T-helper 17 cell (primary cell): ENCODE measurements at regions not wholly inside any gene's neighbourhood (a gene's known extent, or its start where the extent isn't known, plus 50 kb on each side); places are given as distances from the start of the nearest gene placed in this dataset.

ENCODE experiments used
- ATAC-seq: fragments of 150-1000 bp; cut with Tn5 transposase; 2 replicates; pipeline ENCODE4 v1.10.0; 2021; ENCODE audit warnings: mild to moderate bottlenecking, moderate library complexity
- DNase-seq, 3 donors: peaks; one replicate each; pipeline versions ENCODE4 v3.0.0 to v3.0.0-alpha.2; 2020 to 2021
- H3K9me3 ChIP-seq: one replicate; pipeline ENCODE4 v1.7.0; 2013; ENCODE audit warnings: low read length, mild to moderate bottlenecking; ENCODE audit not compliant: control insufficient read depth, poor library complexity, severe bottlenecking
- H3K27ac Mint-ChIP-seq: one replicate; pipeline ENCODE4 v1.8.0; 2022; ENCODE audit warnings: mild to moderate bottlenecking, moderate library complexity, mixed read lengths
- H3K27me3 Mint-ChIP-seq: one replicate; pipeline ENCODE4 v1.8.0; 2022; ENCODE audit warnings: mixed read lengths
- H3K36me3 Mint-ChIP-seq: one replicate; pipeline ENCODE4 v1.8.0; 2022; ENCODE audit warnings: low read depth, mixed read lengths
- H3K4me1 Mint-ChIP-seq: one replicate; pipeline ENCODE4 v1.8.0; 2022; ENCODE audit warnings: mild to moderate bottlenecking, mixed read lengths
- H3K4me3 Mint-ChIP-seq: one replicate; pipeline ENCODE4 v1.8.0; 2022; ENCODE audit warnings: mild to moderate bottlenecking, moderate library complexity, mixed read lengths

DNA sequence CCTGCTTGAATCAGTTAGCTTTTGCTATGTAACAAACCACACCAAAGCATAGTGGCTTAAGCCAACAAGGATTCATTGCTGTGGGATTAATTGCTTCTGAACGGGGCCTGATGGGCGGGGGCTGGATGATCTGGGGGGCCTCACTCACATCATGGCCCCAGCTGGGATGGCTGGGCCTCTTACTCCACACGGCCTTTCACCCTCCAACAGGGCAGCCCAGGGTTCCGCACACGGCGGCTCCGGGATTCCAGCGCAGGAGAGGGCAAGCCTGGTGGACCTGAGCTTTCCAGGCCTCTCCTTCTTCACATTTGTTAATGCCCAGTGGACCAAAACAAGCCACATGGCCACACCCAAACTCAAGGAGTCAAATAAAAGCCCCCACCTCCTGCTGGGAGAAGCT is 86.3 kb upstream of the PHLPP1 start:
- Mint-ChIP-seq H3K27me3 (peaks cover 31% of the 10 kb centered on the region), H3K27ac (no peak overlapping the region), H3K36me3 (no peaks in the 10 kb centered on the region), H3K4me3 (no peak overlapping the region), H3K4me1 (no peaks in the 10 kb centered on the region)
- DNase-seq = no peak
- no peaks in the 10 kb centered on the region for H3K9me3 ChIP-seq
- no peak for ATAC-seq

DNA sequence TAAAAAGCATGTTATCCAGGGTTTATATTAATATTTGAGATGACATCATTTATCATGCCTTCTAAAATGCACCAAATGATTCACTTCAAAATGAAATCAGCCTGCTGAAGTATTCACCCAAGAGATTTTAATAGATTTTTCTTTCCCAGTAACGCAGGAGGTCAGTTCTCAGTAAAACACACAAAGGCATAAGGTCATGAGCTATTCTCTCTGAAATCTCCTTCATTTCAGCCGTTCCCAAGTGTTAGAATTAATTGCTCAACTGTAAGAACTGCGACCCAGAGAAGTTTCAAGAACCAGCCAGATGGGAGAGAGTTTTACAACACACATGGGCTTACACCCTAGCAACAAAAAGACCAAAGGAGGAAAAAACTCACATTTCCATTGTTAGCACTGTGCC is 84.2 kb upstream of the PHLPP1 start:
- H3K4me3 Mint-ChIP-seq = no peak overlapping the region
- H3K27ac Mint-ChIP-seq = no peak overlapping the region
- no peaks in the 10 kb centered on the region for H3K4me1 Mint-ChIP-seq

DNA sequence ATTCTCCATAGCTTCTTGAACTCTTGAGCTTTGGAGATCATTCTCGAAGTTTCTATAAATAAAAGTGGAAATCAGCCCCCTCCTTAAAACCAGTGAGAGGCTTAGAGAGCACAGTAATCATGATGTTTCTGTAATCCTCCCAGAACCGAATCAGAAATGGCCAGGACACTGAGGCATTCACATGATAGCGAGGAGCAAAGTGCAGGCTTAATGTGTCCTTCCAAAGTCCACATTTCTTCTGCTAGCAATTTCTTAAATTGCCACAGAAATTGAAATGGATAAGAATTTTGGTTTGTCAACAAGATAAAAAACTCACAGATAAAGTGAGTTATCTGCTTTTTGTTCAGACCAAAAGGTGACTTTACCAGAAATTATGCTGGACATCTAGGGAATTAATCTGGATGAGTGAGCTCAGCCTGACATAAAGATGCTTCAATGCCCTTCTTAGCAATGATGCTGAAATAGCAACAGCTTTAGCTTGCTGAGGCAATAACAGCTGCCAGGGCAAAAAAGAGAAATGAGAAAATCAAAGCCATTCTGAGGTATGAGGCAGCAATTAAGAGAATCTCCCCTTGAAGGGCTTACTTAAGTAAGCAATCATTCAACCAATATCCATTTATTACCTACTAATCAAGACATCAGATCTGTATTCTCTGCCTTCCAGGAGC is 82.4 kb upstream of the PHLPP1 start:
- ATAC-seq (no peak), DNase-seq (no peak)
- peaks cover 57% of the 10 kb centered on the region for H3K27me3 Mint-ChIP-seq
- peaks cover 2% of the 10 kb centered on the region for H3K4me1 Mint-ChIP-seq
- no peak overlapping the region for H3K4me3 Mint-ChIP-seq
- no peak overlapping the region for H3K27ac Mint-ChIP-seq
- no peaks in the 10 kb centered on the region for H3K9me3 ChIP-seq
- H3K36me3 Mint-ChIP-seq = peaks cover 3% of the 10 kb centered on the region

More for the DNA sequence above, 84.2 kb upstream of the PHLPP1 start:
- no peak for ATAC-seq
- no peak for DNase-seq
- Mint-ChIP-seq H3K27me3 (peaks cover 50% of the 10 kb centered on the region), H3K36me3 (peaks cover 3% of the 10 kb centered on the region)
- no peaks in the 10 kb centered on the region for H3K9me3 ChIP-seq

DNA sequence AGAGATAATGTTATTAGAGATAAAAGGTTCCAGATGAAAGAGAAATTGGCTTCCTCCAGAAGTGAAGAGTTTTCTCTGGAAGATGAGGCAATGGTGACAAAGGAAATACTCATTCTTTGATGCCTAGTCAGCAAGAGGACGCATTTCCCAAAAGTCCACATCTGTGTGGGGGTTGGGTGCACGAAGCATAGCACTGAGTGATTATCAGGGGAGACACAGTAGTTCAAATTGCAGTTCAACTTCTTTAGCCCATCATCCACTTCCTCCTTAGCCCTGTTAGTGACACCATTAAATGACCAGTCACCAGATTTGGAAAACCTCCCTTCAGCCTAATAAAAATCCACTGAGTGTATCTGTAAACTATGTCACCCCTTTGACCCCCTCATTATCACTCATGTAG is 80.9 kb upstream of the PHLPP1 start:
- ATAC-seq (no peak), DNase-seq (no peak)
- Mint-ChIP-seq H3K36me3 (peaks cover 3% of the 10 kb centered on the region), H3K27ac (no peak overlapping the region), H3K4me1 (peaks cover 4% of the 10 kb centered on the region), H3K4me3 (no peak overlapping the region), H3K27me3 (peaks cover 72% of the 10 kb centered on the region)
- H3K9me3 ChIP-seq = no peaks in the 10 kb centered on the region

DNA sequence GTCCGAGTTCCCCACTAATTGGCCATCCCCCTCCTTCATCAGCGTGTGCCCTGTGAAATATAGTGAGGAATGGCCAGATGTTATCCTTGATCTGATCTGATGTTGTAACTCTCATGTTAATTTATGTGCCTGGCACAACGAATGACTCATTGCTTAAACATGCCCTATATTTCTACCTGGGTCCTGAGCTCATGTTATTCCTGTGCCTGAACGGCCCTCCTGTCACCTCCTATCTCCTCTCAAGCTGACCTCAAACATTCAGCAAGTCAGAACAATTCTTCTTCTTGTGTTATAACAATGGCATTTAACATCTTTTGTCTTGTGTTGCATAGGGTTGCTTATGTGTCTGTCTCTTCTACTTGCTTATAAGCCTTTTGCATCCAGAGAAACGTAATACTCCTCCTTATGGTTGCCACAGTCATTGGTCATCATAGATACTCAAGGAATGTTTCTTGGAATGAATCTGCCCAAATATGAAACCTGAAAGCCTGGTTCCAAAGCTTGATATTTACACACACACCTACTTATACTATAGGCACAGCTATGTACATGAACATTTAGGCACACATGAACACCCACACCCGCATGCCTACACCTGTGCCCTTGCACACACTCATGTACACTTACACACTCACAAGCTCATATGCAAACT is 80.2 kb upstream of the PHLPP1 start:
- H3K9me3 ChIP-seq = no peaks in the 10 kb centered on the region
- Mint-ChIP-seq H3K27ac (no peak overlapping the region), H3K4me1 (peaks cover 4% of the 10 kb centered on the region), H3K36me3 (peaks cover 3% of the 10 kb centered on the region), H3K4me3 (no peak overlapping the region), H3K27me3 (peaks cover 73% of the 10 kb centered on the region)
- ATAC-seq = no peak
- no peak for DNase-seq

DNA sequence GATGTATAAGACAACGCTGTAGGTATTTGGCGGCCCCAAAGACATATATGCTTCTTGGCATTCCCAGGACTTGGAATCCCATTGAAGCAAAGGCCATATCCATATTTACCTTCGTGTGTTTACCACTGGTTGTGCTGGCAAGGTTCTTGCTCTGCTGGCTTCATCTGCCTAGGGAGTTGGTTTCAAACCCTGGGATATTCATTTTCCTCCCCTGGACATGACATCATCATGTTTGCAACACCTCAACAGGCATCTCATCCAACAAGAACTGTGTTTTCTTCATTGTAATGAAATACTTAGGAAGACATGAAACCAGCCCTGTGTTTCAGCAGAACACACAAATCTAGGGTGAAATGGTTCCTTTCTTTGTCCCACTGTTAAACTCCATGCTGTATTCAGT is 77.9 kb upstream of the PHLPP1 start:
- peaks cover 67% of the 10 kb centered on the region for H3K27me3 Mint-ChIP-seq
- no peak overlapping the region for H3K27ac Mint-ChIP-seq
- H3K4me3 Mint-ChIP-seq = no peak overlapping the region
- H3K4me1 Mint-ChIP-seq = peaks cover 4% of the 10 kb centered on the region
- no peak for DNase-seq
- ATAC-seq = no peak
- H3K9me3 ChIP-seq = no peaks in the 10 kb centered on the region
- H3K36me3 Mint-ChIP-seq = peaks cover 3% of the 10 kb centered on the region

DNA sequence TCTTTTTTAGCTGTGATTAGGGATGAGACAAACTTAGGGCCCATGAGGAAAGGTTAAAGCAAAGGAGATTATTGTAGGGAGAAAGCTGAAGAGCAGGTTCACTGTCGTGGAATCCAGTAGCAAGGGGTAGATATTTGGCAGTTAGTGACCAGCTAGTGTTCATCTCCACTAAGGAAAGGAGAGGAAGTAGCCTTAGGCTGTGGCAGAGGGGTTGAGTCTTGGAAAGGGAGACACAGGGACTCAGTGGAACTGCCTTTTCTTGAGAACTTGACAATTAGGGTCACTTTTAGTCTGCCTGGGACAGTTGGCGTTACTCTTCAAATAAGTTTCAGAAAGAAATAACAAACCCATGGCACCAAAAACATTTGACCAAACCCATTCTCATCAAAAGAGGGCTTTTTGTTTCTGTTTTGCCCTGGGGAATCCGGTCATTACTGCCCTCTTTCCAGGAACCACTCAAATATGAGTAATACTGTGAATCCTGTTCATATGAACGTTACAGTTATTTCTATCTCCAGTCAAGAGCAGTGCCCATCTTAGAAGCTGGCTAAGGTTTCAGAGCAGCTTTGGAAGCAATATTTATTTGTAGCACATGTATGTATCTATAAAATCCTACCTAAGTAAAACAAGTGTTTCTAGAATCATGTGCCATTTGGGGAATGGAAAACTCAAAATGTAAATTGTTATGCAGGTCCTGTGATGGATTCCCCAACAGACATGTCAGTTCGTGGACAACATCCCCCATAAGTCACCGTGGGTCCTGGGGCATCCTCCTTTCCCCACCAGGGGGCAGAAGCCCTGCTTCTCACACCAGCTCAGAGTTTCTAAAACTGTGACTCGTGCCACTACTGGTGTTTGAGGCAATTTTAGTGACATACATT is 77.3 kb upstream of the PHLPP1 start:
- peaks cover 3% of the 10 kb centered on the region for H3K36me3 Mint-ChIP-seq
- ATAC-seq (peak; percentile 63), DNase-seq (peak in 2 of 3 donors; percentile 14 to 34)
- no peak overlapping the region for H3K4me3 Mint-ChIP-seq
- peaks cover 62% of the 10 kb centered on the region for H3K27me3 Mint-ChIP-seq
- no peak overlapping the region for H3K27ac Mint-ChIP-seq
- H3K9me3 ChIP-seq = no peaks in the 10 kb centered on the region
- H3K4me1 Mint-ChIP-seq = peaks cover 4% of the 10 kb centered on the region

DNA sequence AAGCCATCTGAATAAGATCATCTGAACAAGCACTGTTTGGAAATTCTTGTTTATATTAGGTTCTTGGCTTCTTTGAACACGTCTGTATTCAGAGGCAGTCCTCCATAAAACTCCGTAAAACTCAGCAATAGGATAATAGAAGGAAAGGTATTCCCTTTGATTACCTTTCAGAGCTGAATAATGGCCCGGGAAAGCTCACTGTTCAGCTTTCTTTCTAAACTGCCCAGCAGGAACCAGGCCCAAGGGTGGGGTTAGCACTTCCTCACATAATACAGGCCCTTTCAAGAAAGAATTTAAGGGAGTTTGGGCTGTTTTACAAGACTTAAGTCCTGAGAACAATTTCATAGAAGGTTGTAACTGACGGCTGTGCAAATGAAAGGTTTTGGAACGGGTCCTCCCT is 72.2 kb upstream of the PHLPP1 start:
- Mint-ChIP-seq H3K4me1 (peaks cover 2% of the 10 kb centered on the region), H3K27me3 (peaks cover 30% of the 10 kb centered on the region), H3K36me3 (no peaks in the 10 kb centered on the region), H3K4me3 (no peak overlapping the region), H3K27ac (no peak overlapping the region)
- no peaks in the 10 kb centered on the region for H3K9me3 ChIP-seq
- ATAC-seq = no peak
- DNase-seq = no peak

DNA sequence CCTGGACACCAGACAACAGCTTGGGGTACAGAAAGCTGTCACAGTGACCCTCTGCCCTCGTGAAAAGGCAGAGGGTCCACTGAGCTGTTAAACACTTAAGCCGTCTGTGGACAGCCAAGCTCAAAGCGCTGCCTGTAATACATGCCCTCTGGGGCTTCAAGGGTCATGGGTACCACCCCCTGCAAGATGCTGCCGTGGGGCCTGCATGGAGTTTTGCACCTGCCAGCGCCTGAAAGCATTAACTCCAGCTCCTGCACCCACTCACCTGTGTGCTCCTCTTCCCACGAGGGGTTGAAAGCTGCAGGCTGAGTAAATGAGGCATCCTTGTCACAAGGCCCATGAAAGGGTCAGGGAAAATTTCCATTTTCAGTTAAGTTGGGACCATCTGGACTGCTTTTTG is 70.6 kb upstream of the PHLPP1 start:
- Mint-ChIP-seq H3K36me3 (no peaks in the 10 kb centered on the region), H3K27me3 (peaks cover 16% of the 10 kb centered on the region), H3K4me1 (no peaks in the 10 kb centered on the region), H3K27ac (no peak overlapping the region), H3K4me3 (no peak overlapping the region)
- DNase-seq (no peak), ATAC-seq (no peak)
- no peaks in the 10 kb centered on the region for H3K9me3 ChIP-seq

DNA sequence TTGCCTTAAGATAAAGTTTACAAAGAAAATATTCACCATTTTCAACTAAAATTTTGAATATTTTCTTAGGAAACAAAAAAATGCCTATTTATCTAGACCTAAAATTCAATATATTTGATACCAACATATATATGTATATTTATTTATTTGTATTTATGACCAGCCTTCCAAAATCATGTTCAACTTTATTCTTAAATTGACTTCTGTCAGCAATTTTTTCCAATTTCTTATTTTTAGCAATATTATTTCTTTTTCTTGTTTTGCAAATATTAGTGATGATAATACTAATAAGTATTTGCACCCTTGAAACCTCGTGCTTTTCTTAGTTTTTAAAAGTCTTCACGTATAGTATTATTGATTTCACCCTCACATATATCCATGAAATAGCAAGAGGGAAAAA is 68.2 kb upstream of the PHLPP1 start:
- no peak overlapping the region for H3K4me3 Mint-ChIP-seq
- H3K27ac Mint-ChIP-seq = no peak overlapping the region
- H3K36me3 Mint-ChIP-seq = no peaks in the 10 kb centered on the region
- H3K9me3 ChIP-seq = no peaks in the 10 kb centered on the region
- H3K4me1 Mint-ChIP-seq = peaks cover 3% of the 10 kb centered on the region
- no peak for DNase-seq
- no peak for ATAC-seq
- peaks cover 21% of the 10 kb centered on the region for H3K27me3 Mint-ChIP-seq

DNA sequence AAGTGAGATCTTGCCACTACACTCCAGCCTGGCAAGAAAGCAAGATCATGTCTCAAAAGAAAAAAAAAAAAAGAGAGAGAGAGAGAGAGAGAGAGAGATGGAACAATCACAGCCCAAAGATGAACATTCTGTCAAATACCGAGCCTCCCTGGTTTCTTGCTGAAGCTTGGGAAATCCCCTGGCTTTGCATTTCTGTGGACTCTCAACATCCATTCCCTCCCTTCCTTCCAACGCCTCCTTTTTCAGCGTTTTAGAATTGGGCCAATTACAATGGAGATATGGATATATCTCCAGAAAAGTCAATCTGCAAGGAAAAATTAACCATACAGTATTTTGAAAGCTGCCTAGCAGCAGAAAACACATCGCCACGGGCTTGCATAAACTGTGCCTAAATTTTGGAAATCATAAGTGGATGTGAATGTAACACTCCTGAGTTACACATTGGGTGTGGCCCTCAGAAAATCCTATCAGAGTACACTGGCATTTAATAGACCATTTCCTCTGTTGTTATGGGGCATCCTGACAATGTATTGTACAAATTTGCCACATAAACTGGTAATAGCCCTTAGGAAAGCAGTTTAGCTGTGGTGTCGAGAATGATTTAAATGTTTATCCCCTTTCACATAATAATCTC is 67.2 kb upstream of the PHLPP1 start:
- no peak overlapping the region for H3K4me3 Mint-ChIP-seq
- peaks cover 3% of the 10 kb centered on the region for H3K4me1 Mint-ChIP-seq
- H3K27ac Mint-ChIP-seq = no peak overlapping the region
- H3K27me3 Mint-ChIP-seq = peaks cover 23% of the 10 kb centered on the region
- no peaks in the 10 kb centered on the region for H3K9me3 ChIP-seq
- DNase-seq (no peak), ATAC-seq (no peak)
- H3K36me3 Mint-ChIP-seq = no peaks in the 10 kb centered on the region

DNA sequence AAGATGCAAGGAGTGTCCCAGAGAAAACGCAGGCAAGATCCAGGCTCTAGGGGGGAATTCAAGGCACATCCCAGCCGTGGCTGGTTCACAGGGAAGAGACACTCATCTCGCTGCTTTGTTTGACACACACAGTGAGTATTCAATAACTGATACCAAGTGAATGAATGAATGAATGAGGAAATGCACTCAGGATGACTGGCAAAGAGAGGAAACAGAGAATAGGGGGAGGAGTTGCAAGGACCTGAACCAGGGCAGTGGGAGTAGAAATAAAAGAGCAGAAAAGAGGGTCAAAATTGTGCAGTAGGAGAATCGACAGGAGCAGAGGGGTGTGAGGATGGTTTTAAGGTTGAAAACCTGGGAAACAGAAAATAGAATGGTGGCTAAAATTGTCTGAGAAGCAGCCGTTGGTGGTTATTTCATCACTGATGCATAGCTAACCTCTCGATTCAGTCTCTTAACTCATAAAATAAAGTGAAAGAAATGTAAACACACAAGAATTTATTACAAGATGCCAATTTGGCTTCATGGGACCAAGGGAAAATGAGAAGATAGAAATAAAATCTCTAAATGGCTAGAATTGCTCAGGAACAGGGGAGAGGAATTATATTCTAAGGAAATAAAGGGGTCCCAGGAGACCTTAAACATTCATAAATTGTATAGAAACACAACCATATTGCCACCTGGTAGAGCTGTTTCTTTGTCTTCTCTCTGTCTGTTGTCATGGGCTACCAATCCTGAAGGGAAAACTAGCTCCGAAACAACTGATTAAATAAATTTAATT is 63.9 kb upstream of the PHLPP1 start:
- Mint-ChIP-seq H3K4me3 (no peak overlapping the region), H3K36me3 (no peaks in the 10 kb centered on the region), H3K4me1 (peaks cover 3% of the 10 kb centered on the region), H3K27ac (no peak overlapping the region), H3K27me3 (peaks cover 31% of the 10 kb centered on the region)
- no peak for DNase-seq
- no peak for ATAC-seq
- no peaks in the 10 kb centered on the region for H3K9me3 ChIP-seq
